Activated T-cell treated with anti-CD3 and anti-CD28 coated beads, Interleukin-2, amount 50 U/mL, for 1 hour (primary cell): ENCODE measurements at regions not wholly inside any gene's neighbourhood (a gene's known extent, or its start where the extent isn't known, plus 50 kb on each side); places are given as distances from the start of the nearest gene placed in this dataset.
A peak's percentile ranks its signal among the peaks of the same experiment; 100 is the strongest.

Experiments
- DNase-seq: peaks from one replicate; pipeline ENCODE4 v3.0.0-alpha.2; 2020

DNA sequence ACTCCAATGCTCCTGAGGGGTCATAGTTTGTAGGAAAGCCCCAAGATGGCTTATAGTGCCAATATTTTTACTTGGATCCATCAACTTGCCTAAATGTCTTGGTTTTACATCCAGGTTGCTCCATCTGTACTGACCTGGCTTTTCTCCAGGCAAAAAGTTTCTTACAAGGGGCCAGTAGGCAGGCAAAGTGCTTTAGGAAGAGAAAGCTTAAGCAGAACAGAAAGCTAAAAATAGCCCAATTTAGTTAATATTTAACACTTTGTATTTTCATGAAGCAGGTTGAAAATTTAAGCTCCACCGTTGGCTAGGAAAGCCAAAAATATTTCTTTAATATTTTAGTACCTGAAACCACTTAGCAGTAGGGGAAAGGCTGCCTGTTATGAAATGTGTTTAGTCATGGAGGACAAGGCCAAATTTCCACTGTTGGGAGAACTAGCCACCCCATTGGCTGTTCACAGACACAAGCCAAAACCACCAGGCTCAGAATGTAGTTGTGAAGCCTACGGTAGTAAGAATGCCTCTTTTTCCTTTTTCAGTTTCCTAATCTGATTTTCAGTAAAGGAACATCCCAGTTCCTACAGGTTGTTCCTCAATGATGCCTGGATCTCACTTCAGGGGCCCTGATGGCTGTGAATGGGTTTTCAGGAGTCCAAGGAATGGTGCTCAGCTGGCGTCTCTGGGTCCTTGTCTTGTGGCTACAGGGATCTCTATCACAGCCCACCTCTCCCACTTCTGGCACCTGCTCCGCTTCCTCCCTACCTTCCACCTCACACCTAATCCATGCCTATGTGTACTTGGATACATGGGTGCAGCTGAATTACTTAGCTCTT, 324.8 kb downstream of the PMP22 start:
- DNase-seq = no peak

DNA sequence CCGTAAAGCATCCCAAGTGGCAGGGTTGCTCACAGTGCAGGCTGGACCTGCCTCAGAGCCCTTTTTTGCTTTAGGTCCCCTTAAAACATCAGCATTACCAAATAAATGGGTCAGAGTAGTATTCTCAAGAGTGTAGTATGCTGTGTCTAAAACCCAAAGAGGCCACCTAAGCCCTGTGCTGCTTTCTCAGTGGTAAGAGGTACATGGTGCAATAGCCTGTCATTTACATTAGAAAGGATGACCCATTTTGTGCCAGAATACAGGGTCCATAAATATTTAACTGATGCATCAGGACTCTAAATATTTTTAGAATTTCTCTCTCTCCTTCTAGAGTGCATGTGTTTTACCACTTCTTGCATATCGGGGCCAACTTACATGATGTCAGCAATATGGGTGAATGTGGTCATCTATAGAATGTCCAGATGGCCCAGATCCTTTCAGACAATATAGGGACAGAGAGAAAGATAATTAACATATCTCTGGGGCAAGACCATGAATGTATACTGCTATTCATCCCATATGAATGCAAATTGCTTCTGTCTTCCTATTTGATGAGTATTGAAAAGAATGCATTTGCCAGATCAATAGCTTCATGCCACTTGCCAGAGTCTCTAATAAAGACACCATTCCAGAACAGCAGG, 329.2 kb downstream of the PMP22 start:
- DNase-seq = no peak

DNA sequence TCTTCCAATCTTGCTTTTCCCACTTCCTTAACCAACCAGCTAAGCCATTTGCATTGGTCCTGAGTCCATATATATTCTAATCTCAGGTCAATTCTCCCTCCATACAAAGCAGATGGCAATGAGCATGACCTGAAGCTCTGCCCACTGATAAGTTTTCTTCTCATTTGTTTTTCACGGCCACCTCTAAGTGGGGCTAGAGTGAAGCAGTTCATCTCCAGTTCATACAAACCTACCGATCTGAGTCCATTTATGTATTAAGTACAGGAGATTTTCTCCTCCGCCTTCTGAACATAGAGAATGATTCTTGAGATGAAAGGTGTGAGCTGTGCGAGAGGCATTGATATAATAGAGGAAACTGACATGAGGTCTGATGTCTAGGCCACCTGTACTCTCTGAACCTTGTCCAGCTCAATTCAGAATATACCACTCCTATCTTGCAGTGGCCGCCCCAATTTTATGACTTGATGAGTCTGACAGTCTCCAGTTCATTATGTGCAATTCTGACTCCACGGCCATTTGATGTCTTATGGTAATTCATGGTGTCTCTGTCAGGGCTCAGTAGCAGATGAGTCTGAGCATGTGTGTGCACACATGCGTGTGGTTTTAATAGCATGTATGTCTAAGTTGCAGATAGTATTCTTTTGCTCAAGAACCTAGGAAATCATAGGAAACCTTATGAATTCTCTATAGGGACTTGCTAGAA, 329.8 kb downstream of the PMP22 start:
- DNase-seq = no peak

DNA sequence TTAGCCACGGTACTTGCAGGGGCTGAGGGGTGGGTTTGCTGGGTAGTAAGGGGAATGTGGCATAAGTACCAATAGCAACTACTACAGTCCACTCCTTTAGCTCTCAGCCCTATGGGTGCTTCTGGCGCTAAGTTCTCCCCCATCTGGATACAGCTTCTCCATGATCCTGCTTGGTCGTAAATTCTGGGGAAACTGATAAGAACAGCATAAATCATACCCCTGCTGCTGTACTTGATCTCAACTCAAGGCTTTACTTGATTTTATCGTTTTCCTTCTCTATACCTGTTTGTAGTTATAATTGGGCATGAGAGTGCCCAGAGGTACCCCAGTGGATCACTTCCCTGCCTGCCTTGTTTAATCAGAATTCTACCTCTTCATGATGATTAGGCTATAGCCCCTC, 331.4 kb downstream of the PMP22 start:
- no peak for DNase-seq

DNA sequence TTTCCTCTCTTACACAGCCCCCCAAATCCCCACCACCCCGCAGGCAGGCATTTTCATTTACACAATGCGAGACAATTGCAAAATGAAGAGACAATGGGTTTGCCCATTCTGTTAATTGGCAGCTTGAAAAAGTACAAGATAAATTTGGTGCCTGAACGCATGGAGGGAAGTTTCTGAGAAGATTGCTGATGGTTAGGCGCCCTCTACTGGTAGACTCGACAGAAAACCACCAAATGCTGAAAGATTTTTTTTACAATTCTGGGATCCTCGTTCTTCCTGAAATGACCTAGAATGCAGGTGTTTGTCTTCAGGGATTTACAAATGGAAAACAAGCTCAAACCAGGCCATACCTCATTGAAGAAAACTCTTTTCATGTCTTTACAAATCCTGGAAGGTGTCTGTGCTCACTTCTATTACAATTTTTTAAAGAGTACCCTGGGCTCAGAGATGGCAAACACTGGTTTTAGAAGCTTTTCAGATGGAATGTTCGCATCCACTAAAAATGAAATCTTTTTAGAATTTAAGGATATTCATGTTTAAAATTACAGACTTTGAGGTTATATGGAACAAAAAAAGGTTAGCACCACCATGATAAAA, 338.5 kb downstream of the PMP22 start:
- peak; percentile 21 for DNase-seq

DNA sequence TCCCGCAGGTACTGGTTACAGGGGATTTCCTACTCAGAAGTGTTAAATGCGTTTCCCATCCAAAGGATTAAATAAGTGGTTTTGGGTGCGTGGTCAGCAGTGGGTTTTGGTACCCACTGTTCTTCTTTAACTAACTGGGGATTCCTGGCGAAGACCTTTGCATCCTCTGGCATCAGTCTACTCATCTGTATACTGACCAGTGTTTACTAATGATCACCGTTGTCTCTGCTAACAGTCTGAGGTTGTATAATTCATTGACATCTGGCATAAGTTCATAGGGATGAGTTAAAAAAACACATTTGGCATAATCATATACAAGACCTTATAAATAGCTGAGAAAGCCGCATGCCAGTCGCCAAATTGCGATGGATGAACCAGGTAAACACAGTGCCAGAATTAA, 339.1 kb downstream of the PMP22 start:
- no peak for DNase-seq

DNA sequence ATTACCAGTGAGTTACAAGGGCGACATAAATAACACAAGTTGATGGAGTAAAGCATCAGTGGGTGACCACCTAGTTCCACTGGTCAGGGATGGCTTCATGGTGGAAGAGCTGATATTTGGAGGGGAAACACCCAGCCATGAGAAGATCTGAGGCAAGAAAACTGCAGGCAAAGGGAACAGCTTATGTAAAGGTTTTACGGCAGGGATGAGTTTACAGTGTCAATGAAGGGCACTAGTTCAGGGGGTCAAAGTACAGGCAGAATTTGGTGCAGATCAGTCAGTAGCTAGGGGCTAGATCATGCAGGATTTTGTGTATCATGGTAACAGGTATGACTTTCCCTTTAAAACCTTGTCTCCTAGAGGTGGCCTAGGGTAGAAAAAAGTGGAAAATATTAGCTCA, 339.6 kb downstream of the PMP22 start:
- no peak for DNase-seq

DNA sequence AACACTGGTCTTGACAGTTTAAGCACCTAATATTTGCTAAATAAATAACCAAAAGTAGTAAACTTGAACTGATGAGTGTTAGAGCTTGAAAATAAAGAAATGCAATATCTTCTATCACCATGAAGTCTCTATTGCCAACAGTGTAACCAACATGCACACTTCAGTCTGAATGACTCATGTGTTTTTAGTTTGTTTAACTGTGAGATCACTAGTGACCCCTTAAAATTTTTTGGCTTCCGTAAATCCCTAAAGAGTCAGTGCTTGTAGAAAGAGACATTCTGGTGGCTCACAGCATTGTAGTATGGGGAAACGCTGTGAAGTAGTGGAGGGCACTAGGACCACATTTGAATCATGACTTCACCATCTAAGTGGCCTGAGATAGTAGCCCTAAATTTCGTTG, 341.1 kb downstream of the PMP22 start:
- DNase-seq = no peak

DNA sequence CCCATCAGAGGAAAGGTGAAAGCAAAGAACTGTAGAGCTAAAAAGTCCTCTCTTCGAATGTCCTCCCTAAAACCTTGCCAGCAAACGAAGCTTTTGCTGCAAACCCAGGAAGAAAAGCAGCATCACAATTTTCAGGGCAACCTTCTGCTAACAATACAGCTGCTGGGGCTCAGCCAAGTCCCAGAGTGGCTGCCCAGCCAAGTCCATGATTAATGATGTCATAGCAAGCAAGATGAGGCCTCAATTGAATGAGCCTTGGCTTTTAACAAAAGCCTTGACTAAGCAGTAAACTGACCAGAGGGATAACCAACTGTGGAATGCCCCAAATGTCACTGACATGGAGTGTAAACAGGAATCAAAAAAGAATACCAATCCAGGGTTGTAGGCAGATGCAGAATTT, 342.7 kb downstream of the PMP22 start:
- no peak for DNase-seq

DNA sequence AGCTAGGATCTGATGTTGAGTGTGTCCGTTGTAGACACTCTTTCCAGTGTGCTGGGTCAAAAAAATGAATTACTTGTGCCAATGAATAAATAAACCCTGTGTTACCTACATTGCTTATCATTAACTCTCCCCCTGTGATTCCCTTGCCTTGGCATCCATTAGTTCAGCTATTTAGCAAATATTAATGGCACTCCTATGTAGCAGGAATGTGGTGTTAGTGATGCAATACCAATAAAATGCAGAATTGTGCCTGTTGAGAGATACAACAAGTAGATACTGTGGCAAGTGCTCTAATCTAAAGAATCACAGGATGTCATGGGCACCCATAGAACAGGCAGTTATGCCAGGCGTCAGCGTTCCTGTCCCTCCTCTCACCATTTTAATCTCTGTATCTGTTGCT, 343.2 kb downstream of the PMP22 start:
- DNase-seq = no peak

DNA sequence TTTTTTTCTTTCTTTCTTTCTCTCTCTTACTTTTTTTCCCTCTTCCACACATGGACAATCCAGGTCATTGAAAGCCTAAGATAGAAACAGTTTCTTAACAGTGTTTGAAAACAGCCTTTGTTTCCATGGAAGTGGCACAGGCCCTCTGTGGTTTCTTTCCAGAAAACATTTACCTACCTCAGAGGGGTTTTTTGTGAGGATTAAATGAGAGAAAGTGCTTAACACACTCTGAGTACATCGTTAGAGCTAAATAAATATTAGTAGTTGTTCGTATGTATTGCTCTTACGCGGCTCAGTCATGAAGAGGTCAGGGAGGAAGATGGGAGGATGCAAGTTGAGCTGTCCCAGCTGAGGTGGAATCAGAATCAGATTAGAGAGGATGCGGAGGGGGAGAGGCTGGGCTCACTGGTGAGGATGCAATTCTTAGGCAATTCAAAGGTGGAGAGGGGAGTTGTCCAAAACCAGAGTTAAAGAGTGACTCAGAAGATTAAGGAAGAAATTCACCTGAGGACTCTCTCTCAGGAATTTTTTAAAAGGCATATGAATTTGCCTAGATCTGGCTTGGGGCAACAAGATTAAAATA, 345.4 kb downstream of the PMP22 start:
- no peak for DNase-seq

DNA sequence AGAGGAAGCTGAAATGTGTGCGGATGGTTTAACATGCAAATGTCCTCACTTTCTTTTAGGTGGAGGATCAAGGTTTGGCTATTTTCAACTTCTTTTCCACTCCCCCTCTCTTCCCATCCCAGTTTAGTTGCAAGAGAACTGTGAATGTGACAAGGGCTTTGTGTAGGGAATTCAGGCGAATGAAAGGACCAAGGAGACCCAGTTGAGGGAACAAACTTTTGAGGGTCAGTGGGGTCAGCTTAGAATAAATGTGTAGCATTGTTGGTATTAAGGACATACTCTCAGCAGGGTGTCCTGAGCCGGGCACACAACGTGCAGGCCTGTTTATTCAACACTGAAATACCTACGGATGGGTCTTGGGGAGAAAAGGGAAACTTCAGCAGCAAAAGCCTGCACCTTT, 346.0 kb downstream of the PMP22 start:
- DNase-seq = no peak

DNA sequence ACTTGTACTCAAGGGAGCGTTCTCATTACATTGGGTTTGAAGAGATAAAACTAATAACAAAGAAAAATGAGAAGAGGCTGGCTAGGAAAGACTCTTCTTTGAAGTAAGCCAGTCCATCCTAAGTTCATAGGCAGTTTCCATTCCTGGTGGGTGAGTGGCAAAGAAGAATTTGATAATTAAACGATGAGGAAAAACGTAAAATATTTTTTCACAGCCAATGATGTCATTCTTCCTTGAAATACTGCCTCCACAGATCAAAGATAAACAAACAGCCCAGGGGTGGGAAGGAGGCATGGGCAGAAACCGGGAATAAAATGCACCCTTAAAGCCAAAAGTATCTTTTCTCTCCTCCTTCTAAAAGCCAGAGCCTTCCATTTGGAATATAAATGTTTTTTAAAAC, 346.6 kb downstream of the PMP22 start:
- DNase-seq = no peak

DNA sequence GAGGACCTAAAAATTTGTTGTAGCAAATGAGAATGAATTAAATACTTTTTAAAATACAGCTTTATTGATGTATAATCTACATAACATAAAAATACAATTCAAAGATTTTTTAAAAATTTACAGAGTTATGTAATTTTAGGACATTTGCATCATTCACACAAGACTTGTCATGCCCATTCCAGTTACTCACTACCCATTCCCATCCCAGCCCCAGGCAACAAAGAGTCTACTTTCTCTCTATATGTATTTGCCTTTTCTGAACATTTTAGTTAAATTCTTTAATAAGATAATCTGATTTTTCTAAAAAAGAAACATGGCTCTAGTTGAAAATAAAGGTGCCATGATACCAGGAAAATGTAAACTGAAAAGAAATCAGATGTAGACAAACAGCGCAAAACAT, 354.2 kb downstream of the PMP22 start:
- no peak for DNase-seq

DNA sequence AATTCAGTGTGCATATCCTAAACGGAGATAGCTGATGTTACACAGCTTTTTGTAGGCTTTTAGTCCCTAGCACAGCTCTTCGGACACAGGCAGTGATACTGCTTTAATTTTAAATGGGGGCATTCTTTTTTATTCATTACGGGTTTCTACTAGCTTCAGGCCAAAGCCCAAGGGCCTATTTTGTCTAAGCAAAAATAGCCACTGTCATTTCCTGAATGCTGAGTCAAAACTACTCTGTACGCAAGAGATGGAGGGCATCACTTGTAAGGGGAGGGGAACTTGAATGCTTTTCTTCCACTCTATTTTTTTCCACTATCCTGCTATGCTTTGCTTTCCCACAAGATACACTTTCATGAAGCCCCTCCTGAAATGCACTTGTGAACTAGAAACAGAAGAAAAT, 360.7 kb downstream of the PMP22 start:
- no peak for DNase-seq

DNA sequence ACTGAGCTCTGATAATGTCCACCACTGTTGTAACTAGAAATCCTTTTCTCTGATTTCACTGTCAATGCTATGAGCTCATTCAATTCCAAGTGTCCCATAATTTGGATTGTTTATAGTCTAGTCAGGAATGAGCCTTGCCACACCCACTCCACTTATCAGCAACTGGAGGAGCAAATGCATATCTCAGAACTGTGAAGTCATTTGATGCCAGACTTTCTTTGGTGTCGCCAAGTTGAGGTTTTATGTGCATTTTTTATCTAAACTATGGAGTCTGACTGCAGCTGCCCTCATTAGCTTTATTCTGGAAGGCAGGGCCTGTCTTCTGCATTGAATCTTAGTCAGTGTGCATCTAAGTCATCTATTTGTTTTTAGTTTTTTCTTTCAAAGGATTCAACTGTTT, 361.3 kb downstream of the PMP22 start:
- no peak for DNase-seq

DNA sequence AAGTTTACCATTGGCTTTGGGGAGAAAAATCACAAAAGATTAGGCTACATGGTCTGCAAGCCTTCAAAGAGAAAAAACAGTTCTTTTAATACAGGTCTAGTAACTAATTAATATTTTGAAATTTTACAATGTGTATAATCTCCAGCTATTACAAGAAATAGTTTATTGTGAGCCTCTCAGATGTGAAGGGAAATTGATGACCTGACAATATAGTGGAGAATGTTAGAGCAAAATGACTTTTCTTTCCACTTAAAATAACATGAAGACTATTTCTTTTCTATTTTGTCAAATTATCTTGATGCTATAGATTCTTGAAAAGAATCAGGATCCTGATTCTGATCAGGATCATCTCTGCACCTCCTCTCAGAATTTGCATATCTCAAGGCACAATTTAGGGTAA, 362.3 kb downstream of the PMP22 start:
- no peak for DNase-seq

DNA sequence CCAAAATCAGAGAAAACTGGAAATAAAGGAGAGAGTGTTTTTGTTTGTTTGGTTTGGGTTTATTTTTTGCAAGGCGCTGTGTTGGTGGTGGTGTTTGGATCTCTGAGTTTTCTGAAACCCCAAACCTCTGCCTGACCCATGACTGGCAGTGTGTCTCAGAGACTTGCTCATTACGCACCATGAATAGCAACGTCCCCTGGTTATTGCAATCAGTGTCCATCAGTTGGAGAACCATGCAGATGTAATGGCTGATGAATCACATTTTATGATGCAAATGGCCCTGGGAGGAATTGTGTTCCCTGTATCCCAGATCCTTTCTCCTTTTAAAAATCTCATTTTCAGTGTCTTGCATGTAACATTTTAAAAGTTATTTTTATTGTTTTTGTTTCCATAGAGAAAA, 362.8 kb downstream of the PMP22 start:
- no peak for DNase-seq

DNA sequence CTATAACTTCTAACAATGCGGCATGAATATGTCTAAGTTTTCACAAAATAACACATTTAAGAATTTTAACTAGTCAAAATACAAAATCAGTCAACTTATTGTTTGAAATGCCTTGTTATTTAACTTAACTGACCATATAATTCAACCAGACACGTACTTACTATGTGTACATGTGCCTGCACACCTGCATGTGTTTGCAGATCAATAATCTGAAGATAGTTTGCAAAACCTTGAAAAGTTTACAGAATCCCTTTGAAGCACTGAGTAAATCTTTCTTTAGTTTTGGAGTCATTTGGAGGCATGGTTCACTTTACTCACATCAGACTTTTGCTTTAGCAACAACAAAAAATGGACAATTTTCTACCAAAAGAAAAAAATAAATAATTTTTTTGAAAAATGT, 363.8 kb downstream of the PMP22 start:
- DNase-seq = no peak

DNA sequence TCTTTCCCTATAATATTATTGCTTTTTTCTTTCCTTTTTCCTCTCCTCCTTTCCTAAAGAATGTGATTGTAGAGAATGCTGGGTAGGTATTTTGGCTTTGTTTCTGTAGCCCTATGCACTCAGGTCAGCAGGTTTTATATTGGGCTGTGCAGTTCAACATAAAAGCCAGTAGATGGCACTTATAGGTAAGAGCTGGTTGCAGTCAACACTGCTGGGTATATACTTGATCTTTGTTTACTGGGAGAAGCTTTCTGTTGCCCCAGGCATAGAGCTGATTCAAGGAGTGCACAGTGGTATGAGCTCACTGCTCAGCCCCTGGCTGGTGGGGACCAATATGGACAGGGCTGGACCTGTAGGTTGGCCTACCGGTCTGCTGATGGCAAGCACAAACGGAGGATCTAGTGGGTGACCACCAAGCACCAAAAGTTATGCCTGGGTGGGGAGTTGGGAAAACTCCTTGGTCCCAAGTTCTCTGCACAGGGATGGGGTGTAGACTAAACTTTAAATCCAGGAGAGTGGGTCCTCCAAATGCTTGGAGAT, 378.9 kb downstream of the PMP22 start:
- DNase-seq = no peak

DNA sequence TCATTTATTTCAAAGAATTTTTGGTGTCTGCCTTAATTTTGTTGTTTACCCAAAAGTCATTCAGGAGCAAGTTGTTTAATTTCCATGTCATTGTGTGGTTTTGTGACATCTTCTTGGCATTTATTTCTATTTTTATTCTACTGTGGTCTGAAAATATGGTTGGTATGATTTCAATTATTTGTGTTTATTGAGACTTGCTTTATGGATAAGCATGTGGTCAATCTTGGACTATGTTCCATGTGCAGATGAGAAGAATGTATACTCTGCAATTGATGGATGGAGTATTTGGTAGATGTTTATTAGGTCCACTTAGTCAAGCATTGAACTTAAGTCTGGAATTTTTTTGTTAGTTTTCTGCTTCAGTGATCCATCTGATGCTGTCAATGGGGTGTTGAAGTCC, 383.0 kb downstream of the PMP22 start:
- no peak for DNase-seq

DNA sequence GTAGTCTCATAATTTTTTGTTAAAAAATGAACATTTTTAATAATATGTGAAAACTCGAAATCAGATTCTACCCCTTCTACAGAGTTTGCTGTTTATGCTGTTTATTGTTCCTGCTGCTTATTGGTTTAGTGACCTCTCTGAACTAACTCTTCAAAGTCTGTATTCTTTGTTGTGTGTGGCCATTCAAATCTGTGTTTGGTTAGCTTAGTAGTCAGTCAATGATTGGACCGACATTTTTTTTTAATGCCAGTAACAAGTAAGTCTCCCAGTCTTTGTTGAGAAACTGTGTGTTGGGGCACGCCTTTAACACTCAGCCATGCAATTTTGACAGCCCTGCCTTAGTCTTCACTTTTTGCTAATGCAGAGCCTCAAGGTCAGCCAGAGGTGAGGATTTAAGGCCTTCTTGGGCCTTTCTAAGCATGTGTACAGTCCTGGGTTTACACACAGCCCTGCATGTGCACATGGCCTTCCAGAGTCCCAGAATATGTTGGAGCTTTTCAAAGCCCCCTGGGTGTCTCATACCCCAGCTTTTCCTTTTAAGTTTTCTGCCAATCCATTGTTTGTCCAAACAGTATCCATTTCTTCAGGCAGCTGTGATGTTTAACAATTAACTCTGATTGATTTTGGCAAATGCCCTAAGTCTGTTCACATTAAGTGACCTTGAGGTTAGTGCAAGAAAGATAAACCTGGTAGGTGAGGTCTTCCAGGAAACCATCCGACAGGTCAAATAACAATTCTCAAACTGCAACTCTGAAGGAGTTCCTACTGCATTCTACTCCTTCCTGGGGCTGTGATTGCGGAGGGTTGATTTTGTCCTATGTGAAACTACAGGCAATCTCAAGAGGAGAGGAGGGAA, 389.3 kb downstream of the PMP22 start:
- no peak for DNase-seq
